ENCODE measurements at regions not wholly inside any gene's neighbourhood (a gene's known extent, or its start where the extent isn't known, plus 50 kb on each side); places are given as distances from the start of the nearest gene placed in this dataset.

DNA sequence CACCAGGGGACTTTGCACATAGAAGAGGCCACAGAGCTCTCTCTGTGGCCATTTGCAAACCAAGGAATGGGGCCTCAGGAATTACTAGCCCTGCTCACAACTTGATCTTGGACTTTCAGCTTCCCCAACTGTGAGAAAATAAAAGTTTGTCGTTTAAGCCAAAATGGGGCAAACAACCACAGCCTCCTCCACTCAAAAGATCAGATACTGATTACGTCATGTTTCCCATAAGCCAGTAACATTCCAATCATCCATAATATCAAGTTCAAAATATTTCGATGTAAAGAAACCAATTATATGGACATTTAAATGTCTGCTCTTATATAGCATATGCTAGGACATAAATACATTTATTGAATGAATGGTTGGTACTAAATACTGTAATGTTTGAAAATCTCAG lies 307.5 kb upstream of the HAND2 start:
- H3K27me3 ChIP-seq (ENCODE audit: control insufficient read depth in 2 of 2, insufficient read depth in 2 of 2, low read length in 2 of 2) = no peaks in the 10 kb centered on the region
- intact Hi-C loops (cut with micrococcal nuclease) (no loop called here), in situ Hi-C loops (cut with MboI) (no loop called here)
- H3K4me3 ChIP-seq = no peak overlapping the region
- no peak overlapping the region for H3K4me2 ChIP-seq (ENCODE audit: insufficient read depth, low read length)
- WGBS (ENCODE audit: insufficient coverage, low coverage, missing lambda C conversion rate) = 7% methylated on average over 3 of the region's 3 CpGs
- ChIA-PET CTCF (ENCODE audit: low intra/inter-chr PET ratio) (no interaction called here), POLR2A (no interaction called here)
- FAIRE-seq (no peak), ATAC-seq (no peak), DNase-seq (ENCODE audit: extremely low read depth in 1 of 4, low spot score in 3 of 4) (no peak)
- no TSS peak for BruUV-seq (replicated peaks)
- no peaks in the 10 kb centered on the region for H3K79me2 ChIP-seq (ENCODE audit: control insufficient read depth, insufficient read depth, low read length)
- H3K36me3 ChIP-seq (ENCODE audit: control insufficient read depth, insufficient read depth, low read length) = no peaks in the 10 kb centered on the region
- H3K9me3 ChIP-seq (replicated peaks; ENCODE audit: control insufficient read depth, insufficient read depth, low read depth, low read length) = no peaks in the 10 kb centered on the region
- no peaks in the 10 kb centered on the region for H4K20me1 ChIP-seq (replicated peaks; ENCODE audit: control insufficient read depth, insufficient read depth, low read length)
- H3K9me1 ChIP-seq (ENCODE audit: control insufficient read depth, insufficient read depth, low read length) = no peaks in the 10 kb centered on the region
- H2AFZ ChIP-seq (ENCODE audit: low read depth, low read length) = no peak overlapping the region
- no peak overlapping the region for H3K9ac ChIP-seq (ENCODE audit: insufficient read depth in 1 of 2, low read depth in 2 of 2, low read length in 2 of 2)
- TF ChIP-seq EGR1 (conservative IDR thresholded peaks at IDR 0.05) (no peak), ATF7 (IDR thresholded peaks at IDR 0.05) (peak; percentile 14; the same call in 1 of the 2 replicates), NFIX (CRISPR knock-in tag; IDR thresholded peaks at IDR 0.05; ENCODE audit: low read depth) (no peak), TAF7 (tag; IDR thresholded peaks at IDR 0.05) (no peak)
- TF ChIP-seq, protein P1, sequence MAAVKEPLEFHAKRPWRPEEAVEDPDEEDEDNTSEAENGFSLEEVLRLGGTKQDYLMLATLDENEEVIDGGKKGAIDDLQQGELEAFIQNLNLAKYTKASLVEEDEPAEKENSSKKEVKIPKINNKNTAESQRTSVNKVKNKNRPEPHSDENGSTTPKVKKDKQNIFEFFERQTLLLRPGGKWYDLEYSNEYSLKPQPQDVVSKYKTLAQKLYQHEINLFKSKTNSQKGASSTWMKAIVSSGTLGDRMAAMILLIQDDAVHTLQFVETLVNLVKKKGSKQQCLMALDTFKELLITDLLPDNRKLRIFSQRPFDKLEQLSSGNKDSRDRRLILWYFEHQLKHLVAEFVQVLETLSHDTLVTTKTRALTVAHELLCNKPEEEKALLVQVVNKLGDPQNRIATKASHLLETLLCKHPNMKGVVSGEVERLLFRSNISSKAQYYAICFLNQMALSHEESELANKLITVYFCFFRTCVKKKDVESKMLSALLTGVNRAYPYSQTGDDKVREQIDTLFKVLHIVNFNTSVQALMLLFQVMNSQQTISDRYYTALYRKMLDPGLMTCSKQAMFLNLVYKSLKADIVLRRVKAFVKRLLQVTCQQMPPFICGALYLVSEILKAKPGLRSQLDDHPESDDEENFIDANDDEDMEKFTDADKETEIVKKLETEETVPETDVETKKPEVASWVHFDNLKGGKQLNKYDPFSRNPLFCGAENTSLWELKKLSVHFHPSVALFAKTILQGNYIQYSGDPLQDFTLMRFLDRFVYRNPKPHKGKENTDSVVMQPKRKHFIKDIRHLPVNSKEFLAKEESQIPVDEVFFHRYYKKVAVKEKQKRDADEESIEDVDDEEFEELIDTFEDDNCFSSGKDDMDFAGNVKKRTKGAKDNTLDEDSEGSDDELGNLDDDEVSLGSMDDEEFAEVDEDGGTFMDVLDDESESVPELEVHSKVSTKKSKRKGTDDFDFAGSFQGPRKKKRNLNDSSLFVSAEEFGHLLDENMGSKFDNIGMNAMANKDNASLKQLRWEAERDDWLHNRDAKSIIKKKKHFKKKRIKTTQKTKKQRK (IDR thresholded peaks at IDR 0.05; ENCODE audit: borderline replicate concordance, low read depth, low read length) = no peak
- TF ChIP-seq, protein P2, sequence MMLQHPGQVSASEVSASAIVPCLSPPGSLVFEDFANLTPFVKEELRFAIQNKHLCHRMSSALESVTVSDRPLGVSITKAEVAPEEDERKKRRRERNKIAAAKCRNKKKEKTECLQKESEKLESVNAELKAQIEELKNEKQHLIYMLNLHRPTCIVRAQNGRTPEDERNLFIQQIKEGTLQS (IDR thresholded peaks at IDR 0.05) = peak; percentile 42; the same call in 1 of the 2 replicates
- TF ChIP-seq, protein P2 (CRISPR knock-in tag; conservative IDR thresholded peaks at IDR 0.05) = no peak
- H3K4me1 ChIP-seq (replicated peaks in 1 of 2; ENCODE audit: control insufficient read depth in 2 of 2, insufficient read depth in 2 of 2, low read length in 2 of 2) = no peaks in the 10 kb centered on the region
- H3K27ac ChIP-seq (ENCODE audit: extremely low read depth, low read depth, low read length) = no peak overlapping the region

Data from K562 (cell line).